GM13977 (cell line): ENCODE measurements at regions not wholly inside any gene's neighbourhood (a gene's known extent, or its start where the extent isn't known, plus 50 kb on each side); places are given as distances from the start of the nearest gene placed in this dataset.

Experiments
- DNase-seq: peaks from one replicate; pipeline ENCODE4 v3.0.0; 2012; ENCODE audit warnings: low spot score
- CTCF ChIP-seq: IDR thresholded peaks from 2 replicates; pipeline ENCODE4 v1.5.1; 2012; ENCODE audit warnings: mild to moderate bottlenecking, control low read depth; ENCODE audit not compliant: insufficient read depth; ENCODE audit errors: extremely low read depth, missing control alignments
- in situ Hi-C: fragments of 300-500 bp; cut with MboI; formaldehyde crosslinking; loops from one replicate; pipeline ENCODE4 v1.12.0; 2022; ENCODE audit warnings: low sequenced_read_pairs, low pct_unique_long_range_greater_than_20kb, mixed read lengths, inconsistent platforms; ENCODE audit not compliant: unreplicated experiment

GRCh38 chr4:182090186-182090585 lies 153.0 kb upstream of the TENM3 start:
- no peak for TF ChIP-seq CTCF
- in situ Hi-C loops: no loop called here
- no peak for DNase-seq

GRCh38 chr4:182091128-182091527 lies 152.1 kb upstream of the TENM3 start:
- TF ChIP-seq CTCF: no peak
- no peak for DNase-seq
- in situ Hi-C loops: no loop called here

GRCh38 chr4:182093431-182093831 lies 149.8 kb upstream of the TENM3 start:
- in situ Hi-C loops: no loop called here
- no peak for DNase-seq
- TF ChIP-seq CTCF: no peak

GRCh38 chr4:182093935-182094334 lies 149.3 kb upstream of the TENM3 start:
- DNase-seq: no peak
- no peak for TF ChIP-seq CTCF
- in situ Hi-C loops: no loop called here

- no peak for DNase-seq
- in situ Hi-C loops: no loop called here
- no peak for TF ChIP-seq CTCF
Observed at GRCh38 chr4:182101618-182102017, 141.6 kb upstream of the TENM3 start.

GRCh38 chr4:182102576-182102975 lies 140.6 kb upstream of the TENM3 start:
- in situ Hi-C loops: no loop called here
- TF ChIP-seq CTCF: no peak
- DNase-seq: no peak
